ENCODE measurements at regions not wholly inside any gene's neighbourhood (a gene's known extent, or its start where the extent isn't known, plus 50 kb on each side); places are given as distances from the start of the nearest gene placed in this dataset.

DNA sequence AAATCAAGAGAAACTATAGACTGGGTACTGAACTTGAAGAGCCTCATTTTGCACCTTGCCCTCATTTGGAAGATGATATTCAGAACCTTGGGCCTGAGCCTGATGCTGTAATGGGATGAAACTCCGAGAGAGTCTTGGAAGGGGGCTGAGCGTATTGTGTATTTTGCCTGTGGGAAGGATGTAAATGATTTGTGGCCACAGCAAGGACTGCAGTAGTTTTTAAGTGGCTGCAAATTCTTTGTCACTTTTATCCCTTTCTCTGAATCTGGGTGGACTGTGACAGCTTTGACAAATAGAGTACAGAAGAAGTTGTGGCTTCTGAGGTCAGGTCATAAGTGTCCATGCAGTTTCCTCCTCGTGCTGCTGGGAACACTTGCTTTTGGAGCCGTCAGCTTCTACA lies 221.2 kb downstream of the ADRA2A start:
- Histone ChIP-seq H3K4me1 (ENCODE audit: control insufficient read depth, extremely low read depth, insufficient read depth, low read length) (no peaks in the 10 kb centered on the region), H4K20me1 (replicated peaks; ENCODE audit: control insufficient read depth, extremely low read depth, insufficient read depth, low read length) (no peaks in the 10 kb centered on the region), H3K9me1 (replicated peaks; ENCODE audit: control insufficient read depth, extremely low read depth, insufficient read depth, low read length) (no peaks in the 10 kb centered on the region), H3K27me3 (ENCODE audit: control insufficient read depth in 2 of 2, insufficient read depth in 2 of 2, low read length in 2 of 2) (no peaks in the 10 kb centered on the region), H3K9ac (replicated peaks; ENCODE audit: extremely low read depth, insufficient read depth, low read length) (no peak overlapping the region), H2AFZ (ENCODE audit: low read depth, low read length) (no peak overlapping the region), H3K9me3 (replicated peaks; ENCODE audit: control insufficient read depth, insufficient read depth, low read length) (peaks cover 2% of the 10 kb centered on the region), H3K36me3 (ENCODE audit: control insufficient read depth in 2 of 2, extremely low read depth in 1 of 2, insufficient read depth in 2 of 2, low read length in 2 of 2) (no peaks in the 10 kb centered on the region), H3K4me3 (replicated peaks in 1 of 3; ENCODE audit: insufficient read depth in 1 of 3, low read depth in 1 of 3, low read length in 3 of 3) (no peak overlapping the region), H3K79me2 (ENCODE audit: control insufficient read depth, insufficient read depth, low read length) (no peaks in the 10 kb centered on the region), H3K27ac (ENCODE audit: insufficient read depth, low read depth, low read length) (no peak overlapping the region), H3K4me2 (ENCODE audit: insufficient read depth, low read length) (no peak overlapping the region)
- dilution Hi-C loops (cut with MboI; ENCODE audit: extremely low pct_ligation_motif_present, low sequenced_read_pairs) (no loop called here), intact Hi-C loops (cut with micrococcal nuclease) (no loop called here)
- CTCF ChIA-PET: no interaction called here
- TF ChIP-seq GATA2 (IDR thresholded peaks at IDR 0.05; ENCODE audit: insufficient read depth, insufficient read length, low read depth, low read length) (no peak), EZH2 (IDR thresholded peaks at IDR 0.05; ENCODE audit: borderline replicate concordance, low read depth, low read length, severe bottlenecking) (no peak), FOS (IDR thresholded peaks at IDR 0.05; ENCODE audit: borderline replicate concordance, insufficient read depth, low read length) (no peak), POLR2AphosphoS5 (IDR thresholded peaks at IDR 0.05; ENCODE audit: insufficient read depth, low read depth, low read length) (no peak), MYC (IDR thresholded peaks at IDR 0.05; ENCODE audit: low read depth, low read length) (no peak), POLR2A (IDR thresholded peaks at IDR 0.05; ENCODE audit: low read depth, low read length) (no peak), JUN (IDR thresholded peaks at IDR 0.05; ENCODE audit: borderline replicate concordance, insufficient read depth, insufficient read length, low read depth) (no peak)
- TF ChIP-seq, protein P1, sequence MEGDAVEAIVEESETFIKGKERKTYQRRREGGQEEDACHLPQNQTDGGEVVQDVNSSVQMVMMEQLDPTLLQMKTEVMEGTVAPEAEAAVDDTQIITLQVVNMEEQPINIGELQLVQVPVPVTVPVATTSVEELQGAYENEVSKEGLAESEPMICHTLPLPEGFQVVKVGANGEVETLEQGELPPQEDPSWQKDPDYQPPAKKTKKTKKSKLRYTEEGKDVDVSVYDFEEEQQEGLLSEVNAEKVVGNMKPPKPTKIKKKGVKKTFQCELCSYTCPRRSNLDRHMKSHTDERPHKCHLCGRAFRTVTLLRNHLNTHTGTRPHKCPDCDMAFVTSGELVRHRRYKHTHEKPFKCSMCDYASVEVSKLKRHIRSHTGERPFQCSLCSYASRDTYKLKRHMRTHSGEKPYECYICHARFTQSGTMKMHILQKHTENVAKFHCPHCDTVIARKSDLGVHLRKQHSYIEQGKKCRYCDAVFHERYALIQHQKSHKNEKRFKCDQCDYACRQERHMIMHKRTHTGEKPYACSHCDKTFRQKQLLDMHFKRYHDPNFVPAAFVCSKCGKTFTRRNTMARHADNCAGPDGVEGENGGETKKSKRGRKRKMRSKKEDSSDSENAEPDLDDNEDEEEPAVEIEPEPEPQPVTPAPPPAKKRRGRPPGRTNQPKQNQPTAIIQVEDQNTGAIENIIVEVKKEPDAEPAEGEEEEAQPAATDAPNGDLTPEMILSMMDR (IDR thresholded peaks at IDR 0.05; ENCODE audit: extremely low read depth in 1 of 2, insufficient read depth in 1 of 2, low read depth in 1 of 2, low read length in 2 of 2): no peak
- TF ChIP-seq, protein P2, sequence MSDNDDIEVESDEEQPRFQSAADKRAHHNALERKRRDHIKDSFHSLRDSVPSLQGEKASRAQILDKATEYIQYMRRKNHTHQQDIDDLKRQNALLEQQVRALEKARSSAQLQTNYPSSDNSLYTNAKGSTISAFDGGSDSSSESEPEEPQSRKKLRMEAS (IDR thresholded peaks at IDR 0.05; ENCODE audit: insufficient read depth, insufficient read length): no peak
- BruUV-seq (replicated peaks): no TSS peak
- no peak for FAIRE-seq
- POLR2A ChIA-PET: no interaction called here
- no peak for DNase-seq (ENCODE audit: low read depth, low spot score)

Measured in endothelial cell of umbilical vein (primary cell).